ENCODE measurements at regions not wholly inside any gene's neighbourhood (a gene's known extent, or its start where the extent isn't known, plus 50 kb on each side); places are given as distances from the start of the nearest gene placed in this dataset.
A peak's percentile ranks its signal among the peaks of the same experiment; 100 is the strongest.

- Histone ChIP-seq H3K4me1 (ENCODE audit: control insufficient read depth in 1 of 2, low read depth in 2 of 2) (no peaks in the 10 kb centered on the region), H3K27me3 (replicated peaks; ENCODE audit: insufficient read depth) (no peaks in the 10 kb centered on the region), H3K36me3 (no peaks in the 10 kb centered on the region), H3K9me3 (no peaks in the 10 kb centered on the region), H3K27ac (no peak overlapping the region), H3K4me3 (no peak overlapping the region)
- DNase-seq (ENCODE audit: low spot score) = no peak
- ATAC-seq (ENCODE audit: insufficient number of reproducible peaks, low FRiP score, low read depth) = no peak
- TF ChIP-seq CTCF (IDR thresholded peaks at IDR 0.05) = no peak
Measured at GRCh38 chr6:156645097-156645496, 132.1 kb upstream of the ARID1B start.

GRCh38 chr6:156639009-156639721 lies 138.0 kb upstream of the ARID1B start:
- no peak overlapping the region for H3K27ac ChIP-seq
- ATAC-seq (ENCODE audit: insufficient number of reproducible peaks, low FRiP score, low read depth) (no peak), DNase-seq (ENCODE audit: low spot score) (no peak)
- H3K36me3 ChIP-seq = no peaks in the 10 kb centered on the region
- peaks cover 3 to 12% of the 10 kb centered on the region in 2 donors for H3K4me1 ChIP-seq (ENCODE audit: control insufficient read depth in 1 of 2, low read depth in 2 of 2)
- H3K9me3 ChIP-seq = no peaks in the 10 kb centered on the region
- no peak for TF ChIP-seq CTCF (IDR thresholded peaks at IDR 0.05)
- H3K27me3 ChIP-seq (replicated peaks; ENCODE audit: insufficient read depth) = no peaks in the 10 kb centered on the region
- no peak overlapping the region for H3K4me3 ChIP-seq

- Histone ChIP-seq H3K36me3 (no peaks in the 10 kb centered on the region), H3K4me1 (ENCODE audit: control insufficient read depth in 1 of 2, low read depth in 2 of 2) (peaks cover 3 to 16% of the 10 kb centered on the region in 2 donors), H3K27me3 (replicated peaks; ENCODE audit: insufficient read depth) (no peaks in the 10 kb centered on the region), H3K27ac (no peak overlapping the region), H3K9me3 (no peaks in the 10 kb centered on the region), H3K4me3 (no peak overlapping the region)
- no peak for TF ChIP-seq CTCF (IDR thresholded peaks at IDR 0.05)
- no peak for DNase-seq (ENCODE audit: low spot score)
- ATAC-seq (ENCODE audit: insufficient number of reproducible peaks, low FRiP score, low read depth) = no peak
Measured at GRCh38 chr6:156638581-156638980, 138.6 kb upstream of the ARID1B start.

- Histone ChIP-seq H3K9me3 (no peaks in the 10 kb centered on the region), H3K27me3 (replicated peaks; ENCODE audit: insufficient read depth) (no peaks in the 10 kb centered on the region), H3K4me1 (ENCODE audit: control insufficient read depth in 1 of 2, low read depth in 2 of 2) (peaks cover 3 to 16% of the 10 kb centered on the region in 2 donors), H3K36me3 (no peaks in the 10 kb centered on the region), H3K4me3 (peak overlapping the region; percentile 65), H3K27ac (no peak overlapping the region)
- no peak for ATAC-seq (ENCODE audit: insufficient number of reproducible peaks, low FRiP score, low read depth)
- no peak for DNase-seq (ENCODE audit: low spot score)
- no peak for TF ChIP-seq CTCF (IDR thresholded peaks at IDR 0.05)
Measured at GRCh38 chr6:156634951-156635371, 142.2 kb upstream of the ARID1B start.

GRCh38 chr6:156634048-156634447 lies 143.1 kb upstream of the ARID1B start:
- no peak for ATAC-seq (ENCODE audit: insufficient number of reproducible peaks, low FRiP score, low read depth)
- Histone ChIP-seq H3K4me3 (no peak overlapping the region), H3K4me1 (ENCODE audit: control insufficient read depth in 1 of 2, low read depth in 2 of 2) (peaks cover 3 to 16% of the 10 kb centered on the region in 2 donors), H3K9me3 (no peaks in the 10 kb centered on the region), H3K36me3 (no peaks in the 10 kb centered on the region), H3K27me3 (replicated peaks; ENCODE audit: insufficient read depth) (no peaks in the 10 kb centered on the region), H3K27ac (no peak overlapping the region)
- DNase-seq (ENCODE audit: low spot score) = no peak
- TF ChIP-seq CTCF (IDR thresholded peaks at IDR 0.05) = no peak

Data from thoracic aorta (tissue), 2 donors.